Glutamatergic neuron (in vitro differentiated cells): ENCODE measurements at regions not wholly inside any gene's neighbourhood (a gene's known extent, or its start where the extent isn't known, plus 50 kb on each side); places are given as distances from the start of the nearest gene placed in this dataset.

Experiments
- DNase-seq: peaks from one replicate; pipeline ENCODE4 v3.0.0; 2022
- H3K27ac Mint-ChIP-seq: one replicate; pipeline ENCODE4 v1.8.0; 2020; ENCODE audit warnings: mild to moderate bottlenecking, mixed read lengths, inconsistent platforms; ENCODE audit not compliant: unreplicated experiment
- H3K27me3 Mint-ChIP-seq: one replicate; pipeline ENCODE4 v1.8.0; 2020; ENCODE audit warnings: mild to moderate bottlenecking, moderate library complexity, mixed read lengths, inconsistent platforms; ENCODE audit not compliant: unreplicated experiment
- H3K36me3 Mint-ChIP-seq: one replicate; pipeline ENCODE4 v1.8.0; 2020; ENCODE audit warnings: mild to moderate bottlenecking, mixed read lengths, inconsistent platforms; ENCODE audit not compliant: unreplicated experiment
- H3K4me1 Mint-ChIP-seq: one replicate; pipeline ENCODE4 v1.8.0; 2020; ENCODE audit warnings: mild to moderate bottlenecking, low read depth, mixed read lengths, inconsistent platforms; ENCODE audit not compliant: unreplicated experiment
- H3K4me3 Mint-ChIP-seq: one replicate; pipeline ENCODE4 v1.8.0; 2020; ENCODE audit warnings: mild to moderate bottlenecking, mixed read lengths, inconsistent platforms; ENCODE audit not compliant: unreplicated experiment
- H3K9me3 Mint-ChIP-seq: one replicate; pipeline ENCODE4 v1.8.0; 2020; ENCODE audit warnings: mild to moderate bottlenecking, moderate library complexity, mixed read lengths, inconsistent platforms; ENCODE audit not compliant: unreplicated experiment
- CTCF ChIP-seq: fragments of 200-600 bp; sonication (generic); IDR thresholded peaks from one replicate; pipeline ENCODE4 v1.5.0; 2021; ENCODE audit not compliant: partially characterized antibody, unreplicated experiment

GRCh38 chr5:145562931-145563330 lies 272.2 kb downstream of the PRELID2 start:
- no peaks in the 10 kb centered on the region for H3K4me1 Mint-ChIP-seq
- no peak overlapping the region for H3K4me3 Mint-ChIP-seq
- no peak for TF ChIP-seq CTCF
- no peaks in the 10 kb centered on the region for H3K9me3 Mint-ChIP-seq
- H3K27me3 Mint-ChIP-seq: no peaks in the 10 kb centered on the region
- DNase-seq: no peak
- H3K27ac Mint-ChIP-seq: no peak overlapping the region
- no peaks in the 10 kb centered on the region for H3K36me3 Mint-ChIP-seq

GRCh38 chr5:145558288-145558687 lies 276.9 kb downstream of the PRELID2 start:
- no peak for TF ChIP-seq CTCF
- Mint-ChIP-seq H3K36me3 (no peaks in the 10 kb centered on the region), H3K4me3 (no peak overlapping the region), H3K4me1 (no peaks in the 10 kb centered on the region), H3K27me3 (no peaks in the 10 kb centered on the region), H3K27ac (no peak overlapping the region), H3K9me3 (no peaks in the 10 kb centered on the region)
- no peak for DNase-seq

GRCh38 chr5:145557345-145557744 lies 277.8 kb downstream of the PRELID2 start:
- TF ChIP-seq CTCF: no peak
- no peaks in the 10 kb centered on the region for H3K4me1 Mint-ChIP-seq
- DNase-seq: no peak
- H3K9me3 Mint-ChIP-seq: no peaks in the 10 kb centered on the region
- no peak overlapping the region for H3K27ac Mint-ChIP-seq
- no peaks in the 10 kb centered on the region for H3K36me3 Mint-ChIP-seq
- no peak overlapping the region for H3K4me3 Mint-ChIP-seq
- no peaks in the 10 kb centered on the region for H3K27me3 Mint-ChIP-seq

GRCh38 chr5:145554399-145554798 lies 280.7 kb downstream of the PRELID2 start:
- DNase-seq: no peak
- Mint-ChIP-seq H3K4me3 (no peak overlapping the region), H3K4me1 (no peaks in the 10 kb centered on the region), H3K27me3 (no peaks in the 10 kb centered on the region), H3K36me3 (no peaks in the 10 kb centered on the region), H3K27ac (no peak overlapping the region), H3K9me3 (no peaks in the 10 kb centered on the region)
- TF ChIP-seq CTCF: no peak

GRCh38 chr5:145553177-145553576 lies 282.0 kb downstream of the PRELID2 start:
- Mint-ChIP-seq H3K27me3 (no peaks in the 10 kb centered on the region), H3K27ac (no peak overlapping the region), H3K4me3 (no peak overlapping the region), H3K36me3 (no peaks in the 10 kb centered on the region), H3K9me3 (no peaks in the 10 kb centered on the region), H3K4me1 (no peaks in the 10 kb centered on the region)
- no peak for DNase-seq
- TF ChIP-seq CTCF: no peak
